ENCODE measurements at regions not wholly inside any gene's neighbourhood (a gene's known extent, or its start where the extent isn't known, plus 50 kb on each side); places are given as distances from the start of the nearest gene placed in this dataset.

DNA sequence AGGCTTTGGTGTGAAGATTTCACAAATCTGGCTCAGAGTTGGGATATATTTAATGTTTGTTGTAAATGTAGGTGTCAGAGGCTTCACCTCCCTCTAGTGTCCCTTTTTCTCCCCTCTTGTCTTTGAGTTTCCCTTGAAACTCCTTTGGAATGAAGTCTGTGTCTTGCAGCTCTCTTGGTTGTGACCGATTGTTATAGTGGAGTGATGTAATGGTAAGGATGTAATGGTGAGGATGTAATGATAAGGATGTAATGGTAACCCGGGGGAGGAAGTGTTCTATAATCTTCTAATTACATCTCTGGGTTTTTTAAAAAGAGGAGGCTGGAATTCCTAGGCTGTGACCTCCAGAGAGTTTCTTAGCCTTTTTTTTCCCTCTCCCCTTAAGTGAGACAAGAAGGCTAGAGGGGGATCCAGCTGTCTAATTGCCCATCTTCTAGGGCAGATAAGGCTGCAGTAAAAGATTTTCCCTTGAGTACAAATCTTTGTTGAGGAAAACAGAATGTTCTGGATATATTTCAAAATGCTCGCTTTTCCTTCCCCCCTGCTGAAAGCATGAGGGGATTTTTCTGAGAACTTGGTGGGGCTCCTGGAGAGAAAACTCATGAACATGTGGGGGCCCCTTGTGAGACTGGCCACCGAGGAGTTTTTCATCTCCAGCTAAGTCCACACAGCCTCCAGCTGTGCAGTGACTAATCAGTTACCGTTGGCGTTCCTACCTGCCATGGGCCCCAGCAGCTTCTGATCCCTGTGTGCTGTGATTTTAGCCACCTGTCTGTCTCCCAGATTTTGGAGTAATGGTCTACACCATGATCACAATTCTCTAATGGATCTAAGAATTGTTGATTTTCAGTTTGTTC, 156.7 kb upstream of the PMEPA1 start:
- Histone ChIP-seq H3K27ac (no peak overlapping the region), H3K4me3 (no peak overlapping the region)

DNA sequence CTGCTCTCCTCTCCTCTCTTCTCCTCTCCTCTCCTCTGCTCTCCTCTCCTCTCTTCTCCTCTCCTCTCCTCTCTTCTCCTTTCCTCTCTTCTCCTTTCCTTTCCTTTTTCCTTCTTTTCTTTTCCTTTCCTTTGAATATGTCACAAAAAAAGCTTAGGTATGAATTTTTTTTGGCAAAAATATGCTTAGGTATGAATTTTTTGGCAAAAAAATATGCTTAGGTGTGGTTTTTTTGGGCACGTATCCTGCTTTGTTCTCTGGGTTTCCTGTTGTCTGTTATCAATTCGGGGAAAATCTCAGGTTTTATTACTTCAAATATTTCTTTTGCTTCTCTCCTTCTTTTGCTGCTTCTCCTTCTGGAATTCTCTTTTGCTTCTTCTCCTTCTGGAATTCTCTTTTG, 155.5 kb upstream of the PMEPA1 start:
- Histone ChIP-seq H3K4me3 (no peak overlapping the region), H3K27ac (no peak overlapping the region)

DNA sequence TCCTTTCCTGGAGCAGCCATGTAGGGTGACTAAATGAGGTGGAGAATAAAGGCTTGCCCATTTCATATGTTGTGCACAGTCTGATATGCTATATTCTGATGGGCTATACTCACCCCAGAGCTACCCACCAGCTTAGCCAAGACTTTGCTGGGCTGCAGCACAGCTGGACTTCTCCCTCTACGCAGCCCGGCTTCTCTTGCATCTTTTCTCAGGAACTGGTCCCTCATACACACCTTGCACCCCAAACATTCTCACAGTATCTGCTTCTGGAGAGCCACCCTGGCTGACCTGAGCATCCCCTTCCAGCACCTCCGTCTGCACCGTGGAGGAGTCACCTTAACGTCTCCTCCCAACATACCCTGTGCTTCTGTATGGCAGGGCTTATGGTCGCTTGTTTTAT, 150.8 kb upstream of the PMEPA1 start:
- H3K27ac ChIP-seq: no peak overlapping the region
- H3K4me3 ChIP-seq: no peak overlapping the region

DNA sequence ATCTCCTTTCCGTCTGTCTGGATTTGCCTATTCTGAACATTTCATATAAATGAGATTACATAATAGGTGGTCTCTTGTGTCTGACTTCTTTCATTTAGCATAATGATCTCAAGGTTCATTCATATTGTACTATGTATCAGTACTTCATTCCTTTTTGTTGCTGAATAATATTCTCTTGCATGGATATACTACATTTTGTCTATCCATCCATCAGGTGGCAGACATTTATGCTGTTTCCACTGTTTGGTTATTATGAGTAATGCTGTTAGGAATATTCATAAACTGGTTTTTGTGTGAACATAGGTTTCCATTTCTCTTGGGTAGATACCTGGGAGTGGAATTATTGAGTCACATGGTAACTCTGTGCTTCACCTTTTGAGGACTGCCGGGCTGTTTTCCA, 148.2 kb upstream of the PMEPA1 start:
- H3K27ac ChIP-seq: no peak overlapping the region
- H3K4me3 ChIP-seq: no peak overlapping the region

DNA sequence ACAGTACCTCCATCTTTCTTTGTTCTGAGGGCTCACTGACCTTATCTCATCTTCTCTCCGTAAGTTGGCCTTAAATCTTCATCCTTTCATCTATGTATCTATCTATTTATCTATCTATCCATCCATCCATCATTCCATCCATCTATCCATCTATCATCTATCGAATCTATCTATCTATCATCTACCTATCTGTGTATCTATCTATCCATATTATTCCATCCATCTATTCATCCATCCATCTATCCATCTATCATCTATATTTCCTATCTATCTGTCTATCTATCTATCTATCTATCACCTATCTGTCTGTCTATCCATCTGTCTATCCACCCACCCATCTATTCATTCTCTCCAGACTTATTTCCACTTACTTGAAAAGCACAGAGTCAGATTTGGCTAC, 147.3 kb upstream of the PMEPA1 start:
- Histone ChIP-seq H3K4me3 (no peak overlapping the region), H3K27ac (no peak overlapping the region)

DNA sequence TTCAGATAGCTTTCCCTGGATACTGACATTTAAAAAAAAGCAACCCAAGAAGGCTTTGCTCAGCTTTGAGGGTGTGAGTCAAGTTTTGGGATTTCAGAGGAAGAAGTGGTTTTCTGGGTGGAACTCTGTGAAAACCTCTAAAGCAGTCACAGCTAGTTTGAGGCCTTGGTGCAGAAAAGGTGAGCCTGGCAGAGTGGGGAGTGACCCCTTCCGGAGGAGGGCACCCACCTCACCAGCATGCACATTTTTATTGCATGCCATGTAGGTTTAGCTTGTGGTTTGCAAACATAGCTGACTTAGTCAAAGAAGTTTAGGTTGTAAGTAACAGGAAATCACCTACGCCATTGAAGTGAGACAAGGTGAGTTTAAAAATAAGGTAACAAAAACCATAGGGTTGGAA, 146.8 kb upstream of the PMEPA1 start:
- no peak overlapping the region for H3K27ac ChIP-seq
- no peak overlapping the region for H3K4me3 ChIP-seq

DNA sequence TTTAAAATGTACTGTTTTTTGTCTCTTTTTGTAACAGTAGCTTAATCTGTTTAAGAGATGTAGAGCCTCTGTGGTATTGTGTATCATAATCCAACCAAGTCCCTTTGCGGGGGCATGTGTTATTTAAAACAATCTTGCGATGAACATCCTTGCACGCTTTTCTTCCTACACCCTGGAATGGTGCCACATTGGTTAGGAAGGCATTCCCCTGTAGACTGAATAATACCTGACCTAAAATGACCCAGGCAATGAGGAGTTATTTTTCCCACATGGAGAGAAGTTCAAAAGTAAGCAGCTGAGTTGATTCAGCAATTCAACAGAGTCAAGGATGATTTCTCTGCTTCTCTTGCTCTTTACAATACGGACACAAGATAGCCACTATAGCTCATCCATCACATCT, 142.0 kb upstream of the PMEPA1 start:
- Histone ChIP-seq H3K4me3 (no peak overlapping the region), H3K27ac (peak overlapping the region in 3 of 21 experiments; percentile 50 to 68 (median 65))

DNA sequence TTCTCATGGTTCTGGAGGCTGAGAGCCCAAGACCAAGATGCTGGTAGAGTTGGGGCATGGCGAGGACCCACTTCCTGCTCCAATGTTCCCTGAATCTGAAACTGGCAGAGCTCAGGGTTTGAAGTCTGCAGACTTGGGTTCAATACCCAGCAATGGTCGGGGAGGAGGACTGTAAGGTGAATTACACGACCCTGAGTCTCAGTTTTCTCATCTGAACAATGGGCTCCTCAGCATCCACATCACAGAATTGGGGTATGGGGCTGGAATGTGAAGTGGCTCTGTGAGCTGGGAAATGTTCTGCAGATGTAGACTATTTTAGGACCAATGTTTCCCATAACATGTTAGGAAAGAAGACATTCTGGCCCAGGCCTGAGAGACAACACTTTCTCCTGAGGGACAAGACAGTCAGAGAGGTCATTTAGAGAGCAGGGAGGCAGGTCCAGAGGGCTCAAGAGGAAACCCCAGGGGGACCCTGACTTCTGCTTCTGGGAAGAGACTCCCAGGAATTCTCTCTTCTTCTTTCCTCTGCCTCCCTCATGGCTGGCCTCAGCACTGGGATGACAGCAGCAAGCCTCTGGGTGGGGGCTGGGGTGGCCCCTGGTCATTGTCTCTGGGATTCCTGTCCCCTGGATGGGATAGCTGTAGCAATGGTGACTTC, 141.3 kb upstream of the PMEPA1 start:
- Histone ChIP-seq H3K27ac (peak overlapping the region in 4 of 21 experiments; percentile 46 to 68 (median 58)), H3K4me3 (no peak overlapping the region)

DNA sequence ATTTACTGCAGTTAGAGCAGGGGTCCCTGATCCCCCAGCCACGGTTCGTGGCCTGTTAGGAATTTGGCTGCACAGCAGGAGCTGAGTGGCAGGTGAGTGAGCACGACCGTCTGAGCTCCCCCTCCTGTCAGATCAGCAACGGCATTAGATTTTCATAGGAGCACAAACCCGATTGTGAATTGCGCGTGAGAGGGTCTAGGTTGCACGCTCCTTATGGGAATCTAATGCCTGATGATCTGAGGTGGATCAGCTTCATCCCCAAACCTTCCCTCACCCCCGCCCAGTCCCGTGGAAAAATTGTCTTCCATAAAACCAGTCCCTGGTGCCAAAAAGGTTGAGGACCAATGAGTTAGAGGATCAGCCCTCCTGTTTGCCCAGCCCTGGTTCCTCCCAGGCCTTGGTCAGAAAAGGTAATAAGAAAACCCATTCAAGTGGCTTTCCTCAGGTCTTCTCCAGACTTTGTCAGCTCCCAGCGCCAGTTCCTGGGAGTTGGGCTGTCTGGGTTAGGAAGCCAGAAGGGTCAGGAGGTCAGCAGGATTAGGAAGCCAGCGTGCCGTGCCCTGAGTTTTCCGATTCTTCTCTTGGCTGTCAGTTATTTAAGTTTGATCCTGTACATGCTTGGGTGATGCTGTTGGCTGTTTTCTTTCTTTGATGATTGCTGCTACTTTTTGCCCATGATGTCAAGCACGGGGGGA, 139.9 kb upstream of the PMEPA1 start:
- Histone ChIP-seq H3K4me3 (no peak overlapping the region), H3K27ac (peak overlapping the region in 2 of 21 experiments; percentile 32 to 49)

DNA sequence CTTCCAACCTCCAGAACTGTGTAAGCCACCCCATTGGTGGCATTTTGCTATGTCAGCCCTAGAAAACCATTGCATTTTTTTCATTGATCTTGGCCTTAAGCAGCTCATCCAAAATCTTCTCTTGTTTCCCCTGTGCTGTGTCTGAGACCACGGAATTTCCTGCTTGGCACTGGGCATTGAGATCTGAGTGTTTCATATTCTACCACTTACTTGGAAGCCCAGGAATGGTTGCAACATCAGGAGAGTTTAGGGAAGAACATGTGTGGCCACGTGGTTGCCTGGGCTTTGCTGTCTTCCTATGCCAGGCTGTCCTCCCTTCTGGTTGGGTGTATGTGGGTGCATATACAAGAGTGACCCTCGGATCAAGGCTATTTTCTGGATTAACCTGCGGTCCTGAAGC, 139.3 kb upstream of the PMEPA1 start:
- Histone ChIP-seq H3K4me3 (no peak overlapping the region), H3K27ac (peak overlapping the region in 2 of 21 experiments; percentile 32 to 49)

DNA sequence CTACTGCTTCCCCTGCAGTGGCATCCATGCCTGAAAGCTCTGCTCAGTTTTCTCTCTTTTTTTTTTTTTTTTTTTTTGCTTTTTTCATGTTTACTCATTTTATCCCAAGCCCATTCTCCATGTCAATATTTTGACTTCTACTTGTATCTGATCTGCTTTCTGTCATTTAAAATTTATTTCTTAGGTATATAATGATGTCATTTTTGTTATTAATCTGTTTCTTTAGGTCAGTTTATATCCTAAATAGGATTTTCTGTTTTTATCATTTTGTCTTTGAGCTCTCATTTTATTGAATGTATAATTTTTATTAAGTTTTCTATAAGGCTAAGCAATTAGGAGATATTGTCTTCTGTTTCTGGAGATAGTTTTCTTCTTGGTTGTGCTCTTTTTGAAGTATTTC, 138.5 kb upstream of the PMEPA1 start:
- Histone ChIP-seq H3K27ac (peak overlapping the region in 1 of 21 experiments; percentile 32), H3K4me3 (no peak overlapping the region)

DNA sequence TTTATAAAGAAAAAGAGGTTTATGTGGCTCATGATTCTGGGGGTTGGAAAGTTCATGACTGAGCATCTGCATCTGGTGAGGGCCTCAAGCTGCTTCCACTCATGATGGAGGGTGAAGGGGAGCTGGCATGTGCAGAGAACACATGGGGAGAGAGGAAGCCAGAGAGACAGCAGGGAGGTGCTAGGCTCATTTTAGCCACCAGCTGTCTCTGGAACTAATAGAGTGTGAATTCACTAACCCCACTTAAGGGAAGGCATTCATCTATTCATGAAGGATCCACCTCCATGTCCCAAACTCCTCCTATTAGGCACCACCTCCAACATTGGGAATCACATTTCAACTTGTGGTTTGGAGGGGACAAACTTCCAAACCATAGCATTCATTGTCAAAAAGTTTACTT, 137.3 kb upstream of the PMEPA1 start:
- no peak overlapping the region for H3K27ac ChIP-seq
- no peak overlapping the region for H3K4me3 ChIP-seq

DNA sequence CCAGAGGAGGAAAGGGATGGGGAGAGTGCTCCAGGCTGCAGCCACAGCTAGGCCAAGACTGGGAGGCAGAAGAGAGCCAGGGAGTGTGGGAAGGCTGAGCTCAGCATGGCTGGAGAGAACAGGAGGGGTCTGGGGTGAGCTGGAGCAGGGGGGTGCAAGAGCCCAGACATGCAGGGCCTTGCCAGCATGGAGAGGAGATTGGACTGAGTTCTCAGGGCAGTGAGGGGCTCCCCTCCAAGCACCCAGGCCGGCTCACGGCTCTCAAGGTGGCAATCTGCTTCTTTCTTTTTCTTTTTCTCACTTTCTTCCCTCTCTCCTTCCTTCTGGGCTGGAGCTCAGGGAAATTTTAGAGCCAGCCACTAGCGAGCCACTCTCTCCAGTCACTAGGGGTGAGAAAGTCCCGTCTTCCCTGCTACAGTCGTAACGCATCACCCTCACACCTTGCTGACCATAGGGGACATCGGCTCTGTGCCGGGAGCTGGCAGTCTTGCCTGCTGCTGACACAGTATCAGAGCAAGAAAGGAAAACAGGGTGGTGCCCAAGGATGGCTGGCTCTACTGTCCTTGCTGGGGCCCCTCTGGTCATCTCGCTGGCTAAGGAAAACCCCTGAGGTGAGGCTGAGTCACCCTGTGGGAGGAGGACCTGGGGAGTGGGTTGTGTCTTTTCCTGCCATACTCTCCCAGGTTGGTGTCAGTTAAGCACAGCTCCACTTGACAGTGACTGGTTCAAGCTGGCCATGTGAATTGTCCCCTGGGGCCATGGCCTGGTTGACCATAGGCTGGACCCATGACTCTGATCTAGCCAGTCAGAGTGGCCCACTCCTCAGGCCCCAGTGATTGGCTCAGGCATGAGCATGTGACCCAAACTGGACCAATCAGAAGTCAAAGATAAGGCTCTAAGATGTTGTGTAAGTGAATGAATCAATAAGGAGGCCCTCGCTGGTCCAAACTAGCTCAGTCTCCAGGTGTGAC, 135.1 kb upstream of the PMEPA1 start:
- H3K4me3 ChIP-seq: no peak overlapping the region

DNA sequence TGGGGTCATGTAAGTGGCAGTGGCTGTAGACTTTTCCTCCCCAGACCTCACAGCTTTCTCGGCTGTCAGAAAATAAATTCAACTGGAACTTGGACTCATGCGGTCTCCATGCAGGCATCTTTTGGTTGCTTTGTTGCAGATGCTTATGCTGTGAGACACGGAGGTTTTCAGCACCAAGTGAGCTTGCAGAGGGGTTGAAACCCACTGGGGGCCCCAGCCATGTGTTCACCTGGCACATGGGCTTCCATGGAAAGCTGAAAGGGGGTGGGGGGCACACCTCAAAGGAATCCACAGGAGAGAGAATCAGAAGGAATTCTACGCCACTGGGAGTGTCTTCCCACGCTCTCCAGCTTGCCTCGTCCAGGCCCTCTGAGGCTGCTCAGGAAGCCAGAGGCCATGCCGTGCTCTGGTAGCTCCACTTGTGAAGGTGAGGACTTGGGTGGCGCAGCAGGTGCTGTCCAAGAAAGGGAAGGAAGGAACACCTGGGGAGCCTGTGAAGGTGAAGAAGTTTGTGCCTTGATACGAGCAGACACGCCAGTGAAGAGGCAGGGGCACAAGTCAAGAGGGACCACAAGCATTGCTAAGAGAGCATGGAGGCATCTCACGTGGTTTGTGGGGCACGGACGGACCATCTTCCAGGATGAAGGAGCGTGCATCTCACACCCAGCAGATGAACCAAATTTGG, 134.3 kb upstream of the PMEPA1 start:
- no peak overlapping the region for H3K4me3 ChIP-seq
- no peak overlapping the region for H3K27ac ChIP-seq

More for the DNA sequence above, 135.1 kb upstream of the PMEPA1 start:
- no peak overlapping the region for H3K27ac ChIP-seq

DNA sequence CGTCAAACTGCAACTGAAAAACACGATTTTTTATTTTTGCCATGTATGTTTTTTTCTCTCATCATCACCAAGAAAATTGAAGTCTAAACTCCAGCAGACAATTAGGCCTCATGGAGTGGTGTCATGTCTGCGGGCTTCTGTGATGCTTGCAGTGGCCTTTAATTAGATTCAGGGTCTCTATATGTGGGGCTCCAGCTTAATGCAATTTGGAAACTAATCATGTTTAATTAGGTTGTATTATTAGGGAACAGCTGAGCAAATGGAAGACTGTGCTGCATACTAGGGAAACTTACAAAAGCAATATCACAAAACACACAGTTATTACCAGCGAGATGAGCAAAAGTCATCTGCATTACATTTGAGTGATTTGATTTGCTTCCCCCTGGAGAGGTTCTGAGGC, 132.9 kb upstream of the PMEPA1 start:
- H3K4me3 ChIP-seq: no peak overlapping the region
- no peak overlapping the region for H3K27ac ChIP-seq

DNA sequence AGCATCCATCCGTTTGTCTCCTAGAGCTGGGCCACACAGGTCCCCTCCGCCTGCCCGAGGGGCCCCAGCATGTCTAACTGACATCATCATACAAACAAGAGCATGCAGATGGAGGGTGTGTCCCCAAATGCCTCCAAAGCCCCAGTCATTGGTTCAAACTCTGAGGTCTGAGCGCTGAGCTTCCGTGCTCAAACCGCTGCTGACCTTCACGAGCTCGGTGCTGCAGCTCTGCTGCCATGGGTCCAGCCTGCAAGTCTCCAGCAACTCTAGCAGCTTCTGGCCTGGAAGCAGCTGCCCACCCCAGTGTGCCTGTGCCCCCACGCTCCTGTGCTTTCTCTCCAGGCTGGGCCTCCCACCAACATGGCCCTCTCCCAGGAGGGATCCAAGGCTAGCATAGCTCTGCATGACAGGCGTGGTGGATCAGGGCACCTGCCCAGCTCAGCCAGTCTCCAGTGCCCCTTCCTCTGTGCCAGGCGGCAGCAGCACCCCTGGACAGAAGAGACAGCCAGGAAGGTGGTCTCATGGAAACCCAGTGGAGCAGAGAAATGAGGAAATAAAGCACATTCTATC, 131.6 kb upstream of the PMEPA1 start:
- no peak overlapping the region for H3K4me3 ChIP-seq

DNA sequence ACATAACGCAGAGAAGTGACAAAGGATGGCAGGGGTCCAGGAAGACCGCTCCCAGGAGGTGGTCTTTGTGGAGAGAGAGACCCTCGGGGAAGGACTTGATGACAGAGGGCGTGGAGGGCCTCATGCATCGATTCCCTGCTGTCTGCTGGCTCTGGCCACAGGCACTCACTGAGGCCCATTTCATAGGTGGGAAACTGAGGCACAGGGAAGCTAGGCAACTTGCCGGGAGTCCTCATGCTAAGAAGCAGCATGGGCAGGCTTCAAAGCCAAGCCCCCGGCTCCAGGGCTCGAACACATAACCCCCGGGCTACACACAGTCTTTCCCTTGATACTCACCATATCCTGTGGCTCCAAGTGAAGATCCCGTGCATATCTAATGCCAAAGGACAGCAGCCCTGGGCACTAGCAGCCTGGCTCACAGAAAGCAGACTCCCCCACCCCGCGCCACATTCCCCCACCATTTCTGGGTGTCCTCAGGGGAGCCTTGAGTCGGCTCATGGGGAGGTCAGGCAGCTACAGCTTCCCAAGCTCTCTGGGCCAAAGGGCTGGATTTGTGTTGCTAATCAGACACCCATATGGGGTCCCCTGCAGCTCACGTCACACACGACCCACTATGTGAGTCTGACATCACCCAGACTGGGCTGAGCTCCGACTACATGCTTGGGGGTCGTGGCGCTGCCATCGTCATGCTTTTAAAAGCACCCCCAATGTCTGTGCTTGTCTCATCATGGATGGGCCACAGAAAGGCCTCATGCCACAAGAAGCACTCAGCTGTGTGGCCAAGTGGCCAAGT, 130.9 kb upstream of the PMEPA1 start:
- H3K27ac ChIP-seq: no peak overlapping the region

More for the DNA sequence above, 131.6 kb upstream of the PMEPA1 start:
- no peak overlapping the region for H3K27ac ChIP-seq

DNA sequence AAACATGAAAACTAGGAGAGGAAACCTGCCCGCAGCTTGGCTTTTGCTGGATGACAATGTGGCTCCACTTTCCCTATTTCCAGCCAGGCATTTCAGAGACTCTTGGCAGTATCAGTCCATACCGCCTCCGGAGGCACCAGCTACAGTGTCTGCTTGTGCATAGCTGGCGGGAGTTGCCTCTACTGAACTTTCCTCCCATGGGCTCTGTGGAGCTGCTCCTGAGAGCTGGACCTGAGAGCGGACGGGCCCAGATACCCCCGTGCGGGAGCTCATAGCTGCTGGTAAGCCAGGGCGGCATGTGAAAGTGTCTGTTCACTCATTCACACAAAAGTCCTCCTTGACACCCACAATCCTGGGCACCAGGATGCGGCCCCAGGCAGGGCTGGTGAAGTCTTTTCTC, 130.3 kb upstream of the PMEPA1 start:
- H3K27ac ChIP-seq: no peak overlapping the region
- no peak overlapping the region for H3K4me3 ChIP-seq

More for the DNA sequence above, 130.9 kb upstream of the PMEPA1 start:
- H3K4me3 ChIP-seq: no peak overlapping the region
